ENCODE measurements at regions not wholly inside any gene's neighbourhood (a gene's known extent, or its start where the extent isn't known, plus 50 kb on each side); places are given as distances from the start of the nearest gene placed in this dataset.

DNA sequence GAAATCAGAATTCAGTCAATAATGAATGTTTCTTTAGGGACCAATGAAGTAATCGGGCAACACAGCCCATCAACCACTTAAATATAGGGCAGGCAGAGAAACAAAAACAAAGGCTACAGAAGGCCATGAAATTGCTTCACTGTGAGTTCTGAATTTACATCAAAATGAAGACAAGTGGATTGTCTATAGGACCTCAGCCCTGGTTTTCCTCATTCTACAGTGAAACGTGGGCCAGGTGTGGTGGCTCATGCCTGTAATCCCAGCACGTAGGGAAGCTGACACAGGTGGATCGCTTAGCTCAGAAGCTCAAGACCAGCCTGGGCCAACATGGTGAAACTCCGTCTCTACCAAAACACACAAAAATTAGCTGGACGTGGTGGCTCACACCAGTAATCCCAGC is 416.0 kb downstream of the KLF12 start:
- H3K4me1 Mint-ChIP-seq, result peaks cover 70% of the 10 kb centered on the region
- H3K27me3 Mint-ChIP-seq (ENCODE audit: low read depth), result no peaks in the 10 kb centered on the region
- H3K27ac Mint-ChIP-seq, result peak overlapping the region; percentile 12; the same call in 1 of the 2 replicates
- ChIA-PET CTCF (no interaction called here), POLR2A (no interaction called here)
- DNase-seq (ENCODE audit: low spot score), result no peak
- H3K4me3 Mint-ChIP-seq, result no peak overlapping the region
- ATAC-seq, result peak; percentile 72
- H3K9me3 Mint-ChIP-seq, result no peaks in the 10 kb centered on the region
- 0 out of 2 replicates have a peak, but pooled peaks cover 2% of the 10 kb centered on the region for H3K36me3 Mint-ChIP-seq
- TF ChIP-seq, protein P1, sequence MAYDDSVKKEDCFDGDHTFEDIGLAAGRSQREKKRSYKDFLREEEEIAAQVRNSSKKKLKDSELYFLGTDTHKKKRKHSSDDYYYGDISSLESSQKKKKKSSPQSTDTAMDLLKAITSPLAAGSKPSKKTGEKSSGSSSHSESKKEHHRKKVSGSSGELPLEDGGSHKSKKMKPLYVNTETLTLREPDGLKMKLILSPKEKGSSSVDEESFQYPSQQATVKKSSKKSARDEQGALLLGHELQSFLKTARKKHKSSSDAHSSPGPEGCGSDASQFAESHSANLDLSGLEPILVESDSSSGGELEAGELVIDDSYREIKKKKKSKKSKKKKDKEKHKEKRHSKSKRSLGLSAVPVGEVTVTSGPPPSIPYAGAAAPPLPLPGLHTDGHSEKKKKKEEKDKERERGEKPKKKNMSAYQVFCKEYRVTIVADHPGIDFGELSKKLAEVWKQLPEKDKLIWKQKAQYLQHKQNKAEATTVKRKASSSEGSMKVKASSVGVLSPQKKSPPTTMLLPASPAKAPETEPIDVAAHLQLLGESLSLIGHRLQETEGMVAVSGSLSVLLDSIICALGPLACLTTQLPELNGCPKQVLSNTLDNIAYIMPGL (CRISPR knock-in tag; IDR thresholded peaks at IDR 0.05), result no peak
- TF ChIP-seq TEAD1 (CRISPR knock-in tag; IDR thresholded peaks at IDR 0.05) (no peak), FOXK1 (CRISPR knock-in tag; IDR thresholded peaks at IDR 0.05) (no peak)
- TF ChIP-seq, protein P2, sequence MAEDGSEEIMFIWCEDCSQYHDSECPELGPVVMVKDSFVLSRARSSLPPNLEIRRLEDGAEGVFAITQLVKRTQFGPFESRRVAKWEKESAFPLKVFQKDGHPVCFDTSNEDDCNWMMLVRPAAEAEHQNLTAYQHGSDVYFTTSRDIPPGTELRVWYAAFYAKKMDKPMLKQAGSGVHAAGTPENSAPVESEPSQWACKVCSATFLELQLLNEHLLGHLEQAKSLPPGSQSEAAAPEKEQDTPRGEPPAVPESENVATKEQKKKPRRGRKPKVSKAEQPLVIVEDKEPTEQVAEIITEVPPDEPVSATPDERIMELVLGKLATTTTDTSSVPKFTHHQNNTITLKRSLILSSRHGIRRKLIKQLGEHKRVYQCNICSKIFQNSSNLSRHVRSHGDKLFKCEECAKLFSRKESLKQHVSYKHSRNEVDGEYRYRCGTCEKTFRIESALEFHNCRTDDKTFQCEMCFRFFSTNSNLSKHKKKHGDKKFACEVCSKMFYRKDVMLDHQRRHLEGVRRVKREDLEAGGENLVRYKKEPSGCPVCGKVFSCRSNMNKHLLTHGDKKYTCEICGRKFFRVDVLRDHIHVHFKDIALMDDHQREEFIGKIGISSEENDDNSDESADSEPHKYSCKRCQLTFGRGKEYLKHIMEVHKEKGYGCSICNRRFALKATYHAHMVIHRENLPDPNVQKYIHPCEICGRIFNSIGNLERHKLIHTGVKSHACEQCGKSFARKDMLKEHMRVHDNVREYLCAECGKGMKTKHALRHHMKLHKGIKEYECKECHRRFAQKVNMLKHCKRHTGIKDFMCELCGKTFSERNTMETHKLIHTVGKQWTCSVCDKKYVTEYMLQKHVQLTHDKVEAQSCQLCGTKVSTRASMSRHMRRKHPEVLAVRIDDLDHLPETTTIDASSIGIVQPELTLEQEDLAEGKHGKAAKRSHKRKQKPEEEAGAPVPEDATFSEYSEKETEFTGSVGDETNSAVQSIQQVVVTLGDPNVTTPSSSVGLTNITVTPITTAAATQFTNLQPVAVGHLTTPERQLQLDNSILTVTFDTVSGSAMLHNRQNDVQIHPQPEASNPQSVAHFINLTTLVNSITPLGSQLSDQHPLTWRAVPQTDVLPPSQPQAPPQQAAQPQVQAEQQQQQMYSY (CRISPR knock-in tag; IDR thresholded peaks at IDR 0.05), result no peak
- TF ChIP-seq, protein P3, sequence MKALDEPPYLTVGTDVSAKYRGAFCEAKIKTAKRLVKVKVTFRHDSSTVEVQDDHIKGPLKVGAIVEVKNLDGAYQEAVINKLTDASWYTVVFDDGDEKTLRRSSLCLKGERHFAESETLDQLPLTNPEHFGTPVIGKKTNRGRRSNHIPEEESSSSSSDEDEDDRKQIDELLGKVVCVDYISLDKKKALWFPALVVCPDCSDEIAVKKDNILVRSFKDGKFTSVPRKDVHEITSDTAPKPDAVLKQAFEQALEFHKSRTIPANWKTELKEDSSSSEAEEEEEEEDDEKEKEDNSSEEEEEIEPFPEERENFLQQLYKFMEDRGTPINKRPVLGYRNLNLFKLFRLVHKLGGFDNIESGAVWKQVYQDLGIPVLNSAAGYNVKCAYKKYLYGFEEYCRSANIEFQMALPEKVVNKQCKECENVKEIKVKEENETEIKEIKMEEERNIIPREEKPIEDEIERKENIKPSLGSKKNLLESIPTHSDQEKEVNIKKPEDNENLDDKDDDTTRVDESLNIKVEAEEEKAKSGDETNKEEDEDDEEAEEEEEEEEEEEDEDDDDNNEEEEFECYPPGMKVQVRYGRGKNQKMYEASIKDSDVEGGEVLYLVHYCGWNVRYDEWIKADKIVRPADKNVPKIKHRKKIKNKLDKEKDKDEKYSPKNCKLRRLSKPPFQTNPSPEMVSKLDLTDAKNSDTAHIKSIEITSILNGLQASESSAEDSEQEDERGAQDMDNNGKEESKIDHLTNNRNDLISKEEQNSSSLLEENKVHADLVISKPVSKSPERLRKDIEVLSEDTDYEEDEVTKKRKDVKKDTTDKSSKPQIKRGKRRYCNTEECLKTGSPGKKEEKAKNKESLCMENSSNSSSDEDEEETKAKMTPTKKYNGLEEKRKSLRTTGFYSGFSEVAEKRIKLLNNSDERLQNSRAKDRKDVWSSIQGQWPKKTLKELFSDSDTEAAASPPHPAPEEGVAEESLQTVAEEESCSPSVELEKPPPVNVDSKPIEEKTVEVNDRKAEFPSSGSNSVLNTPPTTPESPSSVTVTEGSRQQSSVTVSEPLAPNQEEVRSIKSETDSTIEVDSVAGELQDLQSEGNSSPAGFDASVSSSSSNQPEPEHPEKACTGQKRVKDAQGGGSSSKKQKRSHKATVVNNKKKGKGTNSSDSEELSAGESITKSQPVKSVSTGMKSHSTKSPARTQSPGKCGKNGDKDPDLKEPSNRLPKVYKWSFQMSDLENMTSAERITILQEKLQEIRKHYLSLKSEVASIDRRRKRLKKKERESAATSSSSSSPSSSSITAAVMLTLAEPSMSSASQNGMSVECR (CRISPR knock-in tag; IDR thresholded peaks at IDR 0.05; ENCODE audit: borderline replicate concordance), result no peak

DNA sequence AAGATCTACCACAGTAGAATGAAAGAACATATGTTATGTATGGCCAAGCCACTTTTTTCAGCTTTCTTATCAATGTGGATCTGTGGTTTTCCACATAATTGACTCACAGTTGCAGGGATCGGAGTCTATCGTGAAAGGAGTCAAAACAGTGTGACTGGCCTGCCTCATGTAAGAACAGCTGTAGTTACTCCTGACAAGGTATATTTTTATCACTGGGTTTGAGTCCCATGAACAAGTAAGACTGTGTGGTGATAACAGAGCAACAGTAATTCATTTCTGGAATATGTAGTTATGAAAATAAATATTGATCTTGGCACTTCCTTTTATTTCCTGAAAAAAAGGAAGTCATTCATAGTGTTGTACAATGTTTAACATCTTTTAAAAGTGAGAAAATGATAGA is 416.6 kb downstream of the KLF12 start:
- H3K4me3 Mint-ChIP-seq, result no peak overlapping the region
- no peaks in the 10 kb centered on the region for H3K9me3 Mint-ChIP-seq
- DNase-seq (ENCODE audit: low spot score), result no peak

More for the DNA sequence above, 416.6 kb downstream of the KLF12 start:
- ATAC-seq, result no peak
- POLR2A ChIA-PET, result interaction anchor here (0.7 kb wide), 1 partner anchor 20 kb away, joined by 3 read pairs; no protein-coding TSS in a partner anchor
- CTCF ChIA-PET, result no interaction called here
- Mint-ChIP-seq H3K27ac (no peak overlapping the region), H3K4me1 (peaks cover 64% of the 10 kb centered on the region), H3K36me3 (0 out of 2 replicates have a peak, but pooled peaks cover 2% of the 10 kb centered on the region), H3K27me3 (ENCODE audit: low read depth) (no peaks in the 10 kb centered on the region)
- TF ChIP-seq GRHL2 (CRISPR knock-in tag; IDR thresholded peaks at IDR 0.05; ENCODE audit: insufficient replicate concordance, severe bottlenecking) (no peak), ZNF416 (CRISPR knock-in tag; IDR thresholded peaks at IDR 0.05) (no peak), NFATC4 (CRISPR knock-in tag; IDR thresholded peaks at IDR 0.05) (no peak), ZNF219 (CRISPR knock-in tag; IDR thresholded peaks at IDR 0.05; ENCODE audit: borderline replicate concordance) (no peak), ZNF263 (CRISPR knock-in tag; IDR thresholded peaks at IDR 0.05; ENCODE audit: low read depth) (no peak)
- TF ChIP-seq, protein P4, sequence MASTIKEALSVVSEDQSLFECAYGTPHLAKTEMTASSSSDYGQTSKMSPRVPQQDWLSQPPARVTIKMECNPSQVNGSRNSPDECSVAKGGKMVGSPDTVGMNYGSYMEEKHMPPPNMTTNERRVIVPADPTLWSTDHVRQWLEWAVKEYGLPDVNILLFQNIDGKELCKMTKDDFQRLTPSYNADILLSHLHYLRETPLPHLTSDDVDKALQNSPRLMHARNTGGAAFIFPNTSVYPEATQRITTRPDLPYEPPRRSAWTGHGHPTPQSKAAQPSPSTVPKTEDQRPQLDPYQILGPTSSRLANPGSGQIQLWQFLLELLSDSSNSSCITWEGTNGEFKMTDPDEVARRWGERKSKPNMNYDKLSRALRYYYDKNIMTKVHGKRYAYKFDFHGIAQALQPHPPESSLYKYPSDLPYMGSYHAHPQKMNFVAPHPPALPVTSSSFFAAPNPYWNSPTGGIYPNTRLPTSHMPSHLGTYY (CRISPR knock-in tag; IDR thresholded peaks at IDR 0.05), result no peak
- TF ChIP-seq, protein P5, sequence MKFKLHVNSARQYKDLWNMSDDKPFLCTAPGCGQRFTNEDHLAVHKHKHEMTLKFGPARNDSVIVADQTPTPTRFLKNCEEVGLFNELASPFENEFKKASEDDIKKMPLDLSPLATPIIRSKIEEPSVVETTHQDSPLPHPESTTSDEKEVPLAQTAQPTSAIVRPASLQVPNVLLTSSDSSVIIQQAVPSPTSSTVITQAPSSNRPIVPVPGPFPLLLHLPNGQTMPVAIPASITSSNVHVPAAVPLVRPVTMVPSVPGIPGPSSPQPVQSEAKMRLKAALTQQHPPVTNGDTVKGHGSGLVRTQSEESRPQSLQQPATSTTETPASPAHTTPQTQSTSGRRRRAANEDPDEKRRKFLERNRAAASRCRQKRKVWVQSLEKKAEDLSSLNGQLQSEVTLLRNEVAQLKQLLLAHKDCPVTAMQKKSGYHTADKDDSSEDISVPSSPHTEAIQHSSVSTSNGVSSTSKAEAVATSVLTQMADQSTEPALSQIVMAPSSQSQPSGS (CRISPR knock-in tag; IDR thresholded peaks at IDR 0.05; ENCODE audit: borderline replicate concordance, low read depth), result no peak

Data from WTC11 (cell line).